HCT116 (cell line): ENCODE measurements at regions not wholly inside any gene's neighbourhood (a gene's known extent, or its start where the extent isn't known, plus 50 kb on each side); places are given as distances from the start of the nearest gene placed in this dataset.

Experiments
- ATAC-seq: fragments of 200-7000 bp; cut with Tn5 transposase; 2 replicates; pipeline ENCODE4 v1.9.1; 2020; ENCODE audit warnings: mild to moderate bottlenecking, moderate library complexity
- BruUV-seq: library from RNA; stranded (reverse); fragments of 400-500 nt; replicated peaks from 2 replicates; lab custom pipeline; 2021; lab: Mats Ljungman, UMichigan
- CTCF ChIA-PET: fragments of 300-600 bp; sonication (Branson Sonifier 250); formaldehyde crosslinking; loops from one replicate; lab custom pipeline; 2021; ENCODE audit warnings: antibody characterized with exemption; lab: Charles Lee
- POLR2A ChIA-PET: fragments of 300-600, 350-600 bp; sonication (Branson Sonifier 250); formaldehyde crosslinking; loops from one replicate; lab custom pipeline; 2021; ENCODE audit warnings: antibody characterized with exemption; lab: Charles Lee
- RAD21 ChIA-PET, 2 experiments: fragments of 300-600 bp; sonication (Branson Sonifier 250); formaldehyde crosslinking; loops; one replicate each; lab custom pipeline; 2023; ENCODE audit warnings: low total read pairs in 2 of 2; ENCODE audit not compliant: uncharacterized antibody in 2 of 2, unreplicated experiment in 2 of 2, low non-redundant PET in 1 of 2; lab: Charles Lee
- DNase-seq: peaks from one replicate; pipeline ENCODE4 v3.0.0-alpha.2; 2010; ENCODE audit warnings: low read depth, low spot score
- H2AFZ ChIP-seq: fragments of 200-600 bp; shearing (Covaris generic), sonication (generic); 2 replicates; pipeline ENCODE4 v1.6.1; 2017; ENCODE audit warnings: low read depth, mixed run types, mixed read lengths, antibody characterized with exemption, low read length; ENCODE audit not compliant: poor library complexity, severe bottlenecking
- H3K27ac ChIP-seq: 2 replicates; pipeline ENCODE4 v1.5.1; 2012; ENCODE audit warnings: low read depth, low read length
- H3K27me3 ChIP-seq: fragments of 200-600 bp; sonication (generic); 2 replicates; pipeline ENCODE4 v1.6.1; 2016; ENCODE audit warnings: mixed run types, low read length, mixed read lengths; ENCODE audit not compliant: insufficient read depth
- H3K36me3 ChIP-seq, 2 experiments: fragments of 200-500 bp in 1 of 2; fragments of 200-600 bp in 1 of 2; sonication (Bioruptor generic) in 1 of 2; sonication (generic) in 1 of 2; 2 replicates each; pipeline versions ENCODE4 v1.5.1 to v1.6.1; 2014 to 2016; ENCODE audit warnings: low read length in 2 of 2, inconsistent platforms in 1 of 2, mixed read lengths in 1 of 2, mixed run types in 1 of 2; ENCODE audit not compliant: insufficient read depth in 2 of 2, control insufficient read depth in 1 of 2
- H3K4me1 ChIP-seq, 2 experiments: fragments of 200-600 bp in 1 of 2; sonication (generic) in 1 of 2; 2 replicates each; pipeline versions ENCODE4 v1.5.1 to v1.6.1; 2012 to 2017; ENCODE audit warnings: low read length in 2 of 2, inconsistent platforms in 1 of 2, mild to moderate bottlenecking in 1 of 2, mixed read lengths in 1 of 2, mixed run types in 1 of 2, moderate library complexity in 1 of 2; ENCODE audit not compliant: insufficient read depth in 2 of 2, control insufficient read depth in 1 of 2
- H3K4me2 ChIP-seq: fragments of 200-600 bp; sonication (generic); 2 replicates; pipeline ENCODE4 v1.6.1; 2017; ENCODE audit warnings: mixed run types, low read length, mixed read lengths
- H3K4me3 ChIP-seq, 2 experiments: fragments of 200-600 bp in 1 of 2; sonication (generic) in 1 of 2; replicated peaks in 1 of 2; 2 replicates each; pipeline ENCODE4 v1.5.1; 2011 to 2016; ENCODE audit warnings: low read length in 2 of 2, control low read depth in 1 of 2, low read depth in 1 of 2, mild to moderate bottlenecking in 1 of 2, mixed read lengths in 1 of 2, mixed run types in 1 of 2
- H3K79me2 ChIP-seq: fragments of 200-600 bp; sonication (generic); 2 replicates; pipeline ENCODE4 v1.6.1; 2017; ENCODE audit warnings: mild to moderate bottlenecking, mixed run types, low read length, moderate library complexity, mixed read lengths; ENCODE audit not compliant: insufficient read depth
- H3K9ac ChIP-seq: fragments of 200-600 bp; sonication (generic); 2 replicates; pipeline ENCODE4 v1.6.1; 2016; ENCODE audit warnings: low read length, mixed read lengths
- H3K9me2 ChIP-seq: fragments of 200-600 bp; sonication (generic), shearing (Covaris generic); 2 replicates; pipeline ENCODE4 v1.6.1; 2017; ENCODE audit warnings: mixed run types, mild to moderate bottlenecking, moderate library complexity; ENCODE audit not compliant: insufficient read depth
- H3K9me3 ChIP-seq, 2 experiments: fragments of 200-500 bp in 1 of 2; fragments of 200-600 bp in 1 of 2; sonication (Bioruptor generic) in 1 of 2; sonication (generic) in 1 of 2; 2 replicates each; pipeline ENCODE4 v1.6.1; 2014 to 2017; ENCODE audit warnings: low read length in 2 of 2, mixed read lengths in 2 of 2, inconsistent platforms in 1 of 2, low read depth in 1 of 2, mild to moderate bottlenecking in 1 of 2, mixed run types in 1 of 2, moderate library complexity in 1 of 2; ENCODE audit not compliant: control insufficient read depth in 1 of 2, insufficient read depth in 1 of 2
- H4K20me1 ChIP-seq: fragments of 200-600 bp; sonication (generic), shearing (Covaris generic); 2 replicates; pipeline ENCODE4 v1.6.1; 2017; ENCODE audit warnings: mixed run types, mild to moderate bottlenecking, moderate library complexity; ENCODE audit not compliant: insufficient read depth
- CBX3 ChIP-seq: IDR thresholded peaks from 2 replicates; pipeline ENCODE4 v1.6.1; 2012; ENCODE audit warnings: low read depth
- CEBPB ChIP-seq: IDR thresholded peaks from 2 replicates; pipeline ENCODE4 v1.6.1; 2012; ENCODE audit warnings: low read depth
- EGR1 ChIP-seq: IDR thresholded peaks from 2 replicates; pipeline ENCODE4 v1.6.1; 2012; ENCODE audit warnings: low read depth
- EZH2phosphoT487 ChIP-seq: fragments of 200-600 bp; IDR thresholded peaks from 2 replicates; pipeline ENCODE4 v1.6.1; 2018; ENCODE audit warnings: antibody characterized with exemption, borderline replicate concordance
- FOSL1 ChIP-seq: IDR thresholded peaks from 2 replicates; pipeline ENCODE4 v1.6.1; 2012; ENCODE audit warnings: low read depth
- JUND ChIP-seq: IDR thresholded peaks from 2 replicates; pipeline ENCODE4 v1.6.1; 2012
- POLR2A ChIP-seq: IDR thresholded peaks from 2 replicates; pipeline ENCODE4 v1.7.0; 2011; ENCODE audit warnings: borderline replicate concordance; ENCODE audit not compliant: insufficient read depth, insufficient read length; ENCODE audit errors: extremely low read depth
- POLR2AphosphoS5 ChIP-seq: IDR thresholded peaks from 2 replicates; pipeline ENCODE4 v1.6.1; 2011; ENCODE audit warnings: mild to moderate bottlenecking, low read depth, low read length, moderate library complexity
- RAD21 ChIP-seq: IDR thresholded peaks from 2 replicates; pipeline ENCODE4 v1.6.1; 2012; ENCODE audit warnings: low read depth, mild to moderate bottlenecking
- SRF ChIP-seq: IDR thresholded peaks from 2 replicates; pipeline ENCODE4 v1.6.1; 2012; ENCODE audit warnings: low read depth
- YY1 ChIP-seq: IDR thresholded peaks from 2 replicates; pipeline ENCODE4 v1.6.1; 2011; ENCODE audit warnings: low read length, low read depth, moderate library complexity, mild to moderate bottlenecking; ENCODE audit not compliant: insufficient replicate concordance; ENCODE audit errors: extremely low read depth
- ZFX ChIP-seq: fragments of 450-650 bp; IDR thresholded peaks from 2 replicates; pipeline ENCODE4 v1.6.1; 2017
- ZNF274 ChIP-seq: fragments of 200-500 bp; sonication (Bioruptor generic); IDR thresholded peaks from 2 replicates; pipeline ENCODE4 v1.6.1; 2014; ENCODE audit warnings: mild to moderate bottlenecking, low read depth, low read length, inconsistent platforms
- intact Hi-C: fragments of 100-400 bp; cut with micrococcal nuclease; formaldehyde crosslinking; loops from 2 replicates; pipeline ENCODE4 v1.10.0; 2022
- TF ChIP-seq, protein P1 (sequence below): IDR thresholded peaks from 2 replicates; pipeline ENCODE4 v1.6.1; 2012
- TF ChIP-seq, protein P2 (sequence below): IDR thresholded peaks from 2 replicates; pipeline ENCODE4 v1.6.1; 2012; ENCODE audit warnings: low read depth
- TF ChIP-seq, protein P3 (sequence below), 3 experiments: fragments of 200-600 bp in 1 of 3; sonication (generic) in 1 of 3; IDR thresholded peaks in 2 of 3; conservative IDR thresholded peaks in 1 of 3; 2 replicates each; pipeline ENCODE4 v1.5.1; 2012 to 2017; ENCODE audit warnings: low read depth in 2 of 3, low read length in 2 of 3, antibody characterized with exemption in 1 of 3, borderline replicate concordance in 1 of 3, control low read depth in 1 of 3, mild to moderate bottlenecking in 1 of 3, mixed read lengths in 1 of 3, mixed run types in 1 of 3, moderate library complexity in 1 of 3; ENCODE audit not compliant: insufficient read depth in 1 of 3

DNA sequence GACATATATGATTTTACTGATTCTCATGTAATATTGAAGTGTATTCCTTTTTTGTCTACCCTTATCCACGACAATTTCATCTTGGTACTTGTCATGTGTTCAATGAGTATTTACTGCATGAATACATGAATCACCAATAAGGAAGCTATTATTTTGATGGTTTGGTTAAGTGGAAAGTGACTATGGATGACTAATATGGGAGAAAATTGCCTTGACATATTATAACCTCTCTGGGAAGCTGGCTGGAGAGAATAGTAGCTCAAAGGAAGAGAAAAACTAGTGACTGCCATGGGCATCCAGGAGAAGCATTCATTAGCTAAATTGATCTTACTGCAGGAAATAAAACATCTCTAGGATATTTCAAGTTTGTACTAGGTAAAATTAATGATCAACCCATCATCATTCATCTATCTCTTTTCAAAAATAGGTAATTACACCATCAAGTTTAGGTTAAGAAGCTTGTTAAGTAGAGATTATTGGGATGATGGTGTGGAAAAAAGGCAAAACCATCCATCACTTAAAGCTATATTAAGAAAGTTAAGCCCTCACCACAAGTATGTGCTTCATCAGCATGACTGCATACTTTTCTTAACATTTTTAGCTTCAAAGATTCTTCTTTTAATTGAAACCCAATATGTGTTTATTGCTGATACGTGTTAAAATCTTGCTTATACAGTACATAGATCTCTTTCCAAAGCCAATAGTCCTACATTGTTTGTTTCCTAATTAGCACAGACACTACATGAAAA, 455.2 kb upstream of the ARPP21 start:
- Histone ChIP-seq H4K20me1 (no peaks in the 10 kb centered on the region), H3K9ac (no peak overlapping the region), H3K4me3 (no peak overlapping the region), H3K79me2 (no peaks in the 10 kb centered on the region), H3K9me3 (peaks cover 0 to 21% of the 10 kb centered on the region in 2 experiments; a peak in 1 of 4 replicates), H3K36me3 (no peaks in the 10 kb centered on the region), H2AFZ (no peak overlapping the region), H3K4me2 (no peak overlapping the region), H3K4me1 (no peaks in the 10 kb centered on the region), H3K27me3 (no peaks in the 10 kb centered on the region), H3K9me2 (no peaks in the 10 kb centered on the region), H3K27ac (no peak overlapping the region)
- BruUV-seq, result no TSS peak
- POLR2A ChIA-PET, result no interaction called here
- DNase-seq (no peak), ATAC-seq (no peak)
- intact Hi-C loops, result no loop called here
- CTCF ChIA-PET, result no interaction called here
- RAD21 ChIA-PET, result no interaction called here
- TF ChIP-seq JUND (no peak), YY1 (no peak)
- TF ChIP-seq, all 23 proteins: peak for 0

DNA sequence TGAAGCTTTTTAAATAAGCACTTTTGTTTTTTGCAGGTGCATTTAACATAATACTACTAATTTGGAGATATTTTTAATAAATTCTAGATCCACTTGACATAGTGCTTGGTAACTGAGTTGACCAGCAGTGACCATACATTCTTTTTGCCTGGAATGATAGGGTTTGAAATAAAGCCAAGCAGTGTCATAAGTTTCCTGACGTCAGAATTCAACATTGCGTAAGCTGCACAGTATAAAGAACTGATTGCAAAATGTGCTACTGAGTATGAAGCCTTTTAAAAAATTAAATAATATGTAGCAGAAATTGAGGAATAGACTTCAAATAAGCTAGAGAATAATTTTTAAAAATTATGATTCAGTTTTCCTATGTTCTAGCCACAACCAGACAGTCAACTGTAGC, 454.6 kb upstream of the ARPP21 start:
- Histone ChIP-seq H3K79me2 (no peaks in the 10 kb centered on the region), H3K27ac (no peak overlapping the region), H2AFZ (no peak overlapping the region), H4K20me1 (no peaks in the 10 kb centered on the region), H3K9me2 (no peaks in the 10 kb centered on the region), H3K9me3 (peaks cover 0 to 20% of the 10 kb centered on the region in 2 experiments; a peak in 1 of 4 replicates), H3K4me2 (no peak overlapping the region), H3K9ac (no peak overlapping the region), H3K4me1 (no peaks in the 10 kb centered on the region), H3K27me3 (no peaks in the 10 kb centered on the region), H3K4me3 (no peak overlapping the region), H3K36me3 (no peaks in the 10 kb centered on the region)
- TF ChIP-seq ZNF274 (no peak), SRF (no peak), JUND (no peak), POLR2A (no peak), YY1 (no peak), CEBPB (no peak), EGR1 (no peak), FOSL1 (no peak), RAD21 (no peak), CBX3 (no peak), EZH2phosphoT487 (no peak), POLR2AphosphoS5 (no peak), ZFX (no peak)
- TF ChIP-seq, protein P1, sequence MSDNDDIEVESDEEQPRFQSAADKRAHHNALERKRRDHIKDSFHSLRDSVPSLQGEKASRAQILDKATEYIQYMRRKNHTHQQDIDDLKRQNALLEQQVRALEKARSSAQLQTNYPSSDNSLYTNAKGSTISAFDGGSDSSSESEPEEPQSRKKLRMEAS, result no peak
- TF ChIP-seq, protein P2, sequence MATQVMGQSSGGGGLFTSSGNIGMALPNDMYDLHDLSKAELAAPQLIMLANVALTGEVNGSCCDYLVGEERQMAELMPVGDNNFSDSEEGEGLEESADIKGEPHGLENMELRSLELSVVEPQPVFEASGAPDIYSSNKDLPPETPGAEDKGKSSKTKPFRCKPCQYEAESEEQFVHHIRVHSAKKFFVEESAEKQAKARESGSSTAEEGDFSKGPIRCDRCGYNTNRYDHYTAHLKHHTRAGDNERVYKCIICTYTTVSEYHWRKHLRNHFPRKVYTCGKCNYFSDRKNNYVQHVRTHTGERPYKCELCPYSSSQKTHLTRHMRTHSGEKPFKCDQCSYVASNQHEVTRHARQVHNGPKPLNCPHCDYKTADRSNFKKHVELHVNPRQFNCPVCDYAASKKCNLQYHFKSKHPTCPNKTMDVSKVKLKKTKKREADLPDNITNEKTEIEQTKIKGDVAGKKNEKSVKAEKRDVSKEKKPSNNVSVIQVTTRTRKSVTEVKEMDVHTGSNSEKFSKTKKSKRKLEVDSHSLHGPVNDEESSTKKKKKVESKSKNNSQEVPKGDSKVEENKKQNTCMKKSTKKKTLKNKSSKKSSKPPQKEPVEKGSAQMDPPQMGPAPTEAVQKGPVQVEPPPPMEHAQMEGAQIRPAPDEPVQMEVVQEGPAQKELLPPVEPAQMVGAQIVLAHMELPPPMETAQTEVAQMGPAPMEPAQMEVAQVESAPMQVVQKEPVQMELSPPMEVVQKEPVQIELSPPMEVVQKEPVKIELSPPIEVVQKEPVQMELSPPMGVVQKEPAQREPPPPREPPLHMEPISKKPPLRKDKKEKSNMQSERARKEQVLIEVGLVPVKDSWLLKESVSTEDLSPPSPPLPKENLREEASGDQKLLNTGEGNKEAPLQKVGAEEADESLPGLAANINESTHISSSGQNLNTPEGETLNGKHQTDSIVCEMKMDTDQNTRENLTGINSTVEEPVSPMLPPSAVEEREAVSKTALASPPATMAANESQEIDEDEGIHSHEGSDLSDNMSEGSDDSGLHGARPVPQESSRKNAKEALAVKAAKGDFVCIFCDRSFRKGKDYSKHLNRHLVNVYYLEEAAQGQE, result no peak
- TF ChIP-seq, protein P3, sequence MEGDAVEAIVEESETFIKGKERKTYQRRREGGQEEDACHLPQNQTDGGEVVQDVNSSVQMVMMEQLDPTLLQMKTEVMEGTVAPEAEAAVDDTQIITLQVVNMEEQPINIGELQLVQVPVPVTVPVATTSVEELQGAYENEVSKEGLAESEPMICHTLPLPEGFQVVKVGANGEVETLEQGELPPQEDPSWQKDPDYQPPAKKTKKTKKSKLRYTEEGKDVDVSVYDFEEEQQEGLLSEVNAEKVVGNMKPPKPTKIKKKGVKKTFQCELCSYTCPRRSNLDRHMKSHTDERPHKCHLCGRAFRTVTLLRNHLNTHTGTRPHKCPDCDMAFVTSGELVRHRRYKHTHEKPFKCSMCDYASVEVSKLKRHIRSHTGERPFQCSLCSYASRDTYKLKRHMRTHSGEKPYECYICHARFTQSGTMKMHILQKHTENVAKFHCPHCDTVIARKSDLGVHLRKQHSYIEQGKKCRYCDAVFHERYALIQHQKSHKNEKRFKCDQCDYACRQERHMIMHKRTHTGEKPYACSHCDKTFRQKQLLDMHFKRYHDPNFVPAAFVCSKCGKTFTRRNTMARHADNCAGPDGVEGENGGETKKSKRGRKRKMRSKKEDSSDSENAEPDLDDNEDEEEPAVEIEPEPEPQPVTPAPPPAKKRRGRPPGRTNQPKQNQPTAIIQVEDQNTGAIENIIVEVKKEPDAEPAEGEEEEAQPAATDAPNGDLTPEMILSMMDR (IDR thresholded peaks at IDR 0.05 in 2 of 3, conservative IDR thresholded peaks at IDR 0.05 in 1 of 3; ENCODE audit: borderline replicate concordance in 1 of 3, insufficient read depth in 1 of 3, low read depth in 2 of 3, low read length in 2 of 3), result no peak
- no peak for ATAC-seq
- POLR2A ChIA-PET, result no interaction called here
- CTCF ChIA-PET, result no interaction called here
- no peak for DNase-seq
- no TSS peak for BruUV-seq
- intact Hi-C loops, result no loop called here
- RAD21 ChIA-PET, result no interaction called here
